GM21825 (cell line): ENCODE measurements at regions not wholly inside any gene's neighbourhood (a gene's known extent, or its start where the extent isn't known, plus 50 kb on each side); places are given as distances from the start of the nearest gene placed in this dataset.

Experiments used
- ATAC-seq: cut with Tn5 transposase; IDR thresholded peaks from one replicate; pipeline ENCODE4 v1.9.1; 2021; ENCODE audit warnings: mild to moderate bottlenecking, moderate library complexity; ENCODE audit not compliant: unreplicated experiment

GRCh38 chr10:24097751-24098207, 111.2 kb upstream of the KIAA1217 start:
- ATAC-seq = no peak

- no peak for ATAC-seq
Observed at GRCh38 chr10:24104895-24105294, 104.0 kb upstream of the KIAA1217 start.

DNA sequence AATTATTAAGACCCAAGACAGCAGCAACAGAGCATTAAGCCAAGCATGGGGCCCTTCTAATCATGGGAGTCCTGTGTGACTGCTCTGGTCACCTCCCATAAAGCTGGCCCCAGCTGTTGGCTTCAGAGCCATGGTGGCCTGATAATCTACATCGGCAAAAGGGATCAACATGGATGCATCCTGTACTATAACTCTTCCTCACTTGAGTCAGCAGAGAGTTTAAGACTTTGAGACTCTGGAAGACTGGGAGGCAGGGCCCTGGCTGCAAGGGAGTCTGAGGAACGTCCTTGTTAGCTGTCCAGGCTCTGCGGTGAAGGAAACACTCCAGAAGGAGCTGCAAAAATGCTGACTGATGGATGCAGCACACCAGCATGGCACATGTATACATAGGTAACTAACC, 95.0 kb upstream of the KIAA1217 start:
- no peak for ATAC-seq

- ATAC-seq = no peak
Observed at GRCh38 chr10:24114556-24114955, 94.4 kb upstream of the KIAA1217 start.

DNA sequence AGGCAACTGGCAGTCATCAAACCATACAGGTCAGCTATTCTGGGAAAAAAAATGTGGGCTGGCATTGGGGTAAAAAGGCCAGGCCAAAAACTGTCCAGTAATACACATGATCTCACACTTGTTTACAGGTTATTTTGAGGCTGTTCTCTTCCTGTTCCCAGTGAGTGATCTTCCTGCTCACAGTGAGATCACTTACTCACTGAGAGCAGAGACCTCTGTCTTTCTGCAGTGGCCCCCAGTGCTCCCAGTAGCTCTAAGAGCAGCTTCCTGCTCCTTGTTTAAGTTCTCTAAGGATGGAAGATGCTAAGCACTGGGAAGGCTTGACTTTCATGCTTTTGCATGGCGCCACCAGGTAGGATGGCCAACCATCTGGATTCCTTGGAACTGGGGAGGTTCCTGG, 93.5 kb upstream of the KIAA1217 start:
- ATAC-seq = no peak

DNA sequence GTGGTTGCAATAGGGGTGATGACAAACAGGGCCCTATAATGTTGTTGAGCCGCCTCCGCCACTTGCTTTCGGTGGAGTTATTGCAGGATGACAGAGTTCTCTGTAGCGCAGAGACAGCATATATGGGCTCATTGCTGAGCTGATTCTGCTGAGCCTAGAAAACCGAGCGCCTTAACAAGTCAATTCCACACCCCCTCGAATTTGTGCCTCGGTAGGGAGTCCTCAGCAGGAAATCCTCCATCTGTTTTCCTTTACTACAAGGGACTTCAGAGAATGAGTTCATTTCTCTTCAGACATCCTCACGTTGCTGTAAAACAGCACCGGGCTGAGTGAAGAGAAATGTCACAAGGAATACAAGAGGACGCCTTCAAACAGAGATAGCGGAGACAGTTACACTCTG, 90.7 kb upstream of the KIAA1217 start:
- no peak for ATAC-seq

- no peak for ATAC-seq
Observed at GRCh38 chr10:24119896-24120295, 89.0 kb upstream of the KIAA1217 start.

DNA sequence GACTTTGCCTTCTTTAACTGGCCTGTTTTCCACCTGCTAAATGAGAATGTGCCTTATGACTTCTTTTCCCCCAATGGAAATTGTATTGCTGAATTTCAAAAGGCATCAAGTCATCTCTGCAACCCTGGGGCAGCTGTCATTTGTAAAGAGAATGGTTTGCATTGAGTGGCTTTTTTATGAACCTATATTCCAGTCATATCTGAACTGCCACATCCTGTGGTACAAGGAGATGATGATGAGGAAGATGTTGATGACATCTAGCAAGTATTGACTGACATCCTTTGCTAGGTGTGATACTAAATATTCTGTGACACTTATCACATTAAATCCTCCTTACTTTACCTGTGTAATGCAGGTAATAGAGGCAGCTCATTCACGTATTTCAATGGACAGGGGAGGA, 88.3 kb upstream of the KIAA1217 start:
- no peak for ATAC-seq

DNA sequence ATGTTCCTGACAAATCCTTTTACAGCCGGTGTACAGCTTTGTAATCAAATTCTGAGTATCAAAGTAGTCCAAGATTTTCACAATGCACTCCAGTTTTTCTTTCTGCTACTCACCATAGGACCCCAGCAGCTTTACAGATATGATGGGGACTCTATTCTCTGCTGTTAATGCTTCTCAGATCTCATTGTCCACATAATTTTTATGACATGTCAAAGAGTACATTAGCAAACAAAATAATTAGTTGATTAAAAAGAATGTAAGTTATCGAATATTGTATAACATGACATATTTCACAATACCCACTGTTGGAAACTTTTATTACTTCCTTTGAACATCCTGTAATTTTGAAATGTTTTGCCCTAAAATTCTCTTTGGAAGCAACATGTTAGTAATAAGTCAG, 81.4 kb upstream of the KIAA1217 start:
- ATAC-seq = no peak

GRCh38 chr10:24128066-24128730, 80.7 kb upstream of the KIAA1217 start:
- no peak for ATAC-seq

DNA sequence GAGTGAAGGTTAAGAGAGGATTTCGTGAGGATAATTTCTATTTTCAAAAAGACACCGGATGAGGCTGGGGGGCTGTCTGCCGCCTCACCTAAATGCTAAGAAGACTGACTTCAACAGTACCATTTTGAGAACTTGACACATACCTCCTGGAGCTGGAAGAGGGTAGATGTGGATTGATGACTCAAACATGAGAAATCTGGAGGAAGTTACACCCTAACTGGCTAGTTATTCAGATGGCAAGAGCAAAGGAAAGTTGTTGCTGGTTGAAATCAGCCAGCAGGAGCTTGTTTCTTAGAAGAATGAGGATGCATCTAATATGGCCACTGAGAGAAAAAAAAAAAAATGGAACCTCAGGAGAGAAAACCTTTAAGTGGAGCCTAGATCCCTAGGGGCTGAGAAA, 76.2 kb upstream of the KIAA1217 start:
- no peak for ATAC-seq

DNA sequence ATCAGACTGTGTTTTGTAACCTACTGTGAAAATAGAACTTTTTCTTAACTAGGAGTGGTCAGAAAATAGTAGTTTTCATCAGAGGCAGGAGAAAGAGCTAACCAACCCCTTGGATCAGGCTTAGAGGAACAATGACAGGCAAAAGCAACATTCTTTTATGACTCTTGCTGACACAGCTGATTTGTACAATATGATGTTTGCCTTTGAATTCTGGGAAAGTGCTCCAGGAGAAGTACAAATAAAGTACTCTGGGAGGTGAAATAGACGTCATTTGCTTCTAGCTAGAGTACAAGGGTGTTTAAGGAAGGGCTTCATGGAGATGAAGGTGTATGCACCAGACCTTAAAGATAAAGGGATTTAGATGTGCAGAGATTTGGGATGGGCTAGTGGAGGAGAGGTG, 75.1 kb upstream of the KIAA1217 start:
- no peak for ATAC-seq

DNA sequence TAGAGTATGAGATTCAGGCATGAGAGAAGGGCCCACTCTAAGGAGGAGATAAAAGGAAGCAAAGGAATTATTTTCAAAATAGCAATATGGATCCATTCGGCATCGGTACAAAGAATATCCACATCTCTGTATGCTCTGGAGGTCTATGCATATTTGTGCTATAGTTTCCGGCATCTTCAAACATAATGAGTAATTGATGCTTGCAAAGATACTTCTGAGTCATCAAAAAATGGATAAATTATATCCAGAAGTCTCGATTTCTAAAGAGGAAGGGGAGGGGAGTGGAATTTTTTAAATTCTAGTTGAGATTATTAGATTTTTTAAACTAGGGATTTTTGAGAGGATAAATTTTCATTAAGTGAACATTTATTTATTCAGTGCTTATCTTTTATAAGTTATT, 72.9 kb upstream of the KIAA1217 start:
- no peak for ATAC-seq

DNA sequence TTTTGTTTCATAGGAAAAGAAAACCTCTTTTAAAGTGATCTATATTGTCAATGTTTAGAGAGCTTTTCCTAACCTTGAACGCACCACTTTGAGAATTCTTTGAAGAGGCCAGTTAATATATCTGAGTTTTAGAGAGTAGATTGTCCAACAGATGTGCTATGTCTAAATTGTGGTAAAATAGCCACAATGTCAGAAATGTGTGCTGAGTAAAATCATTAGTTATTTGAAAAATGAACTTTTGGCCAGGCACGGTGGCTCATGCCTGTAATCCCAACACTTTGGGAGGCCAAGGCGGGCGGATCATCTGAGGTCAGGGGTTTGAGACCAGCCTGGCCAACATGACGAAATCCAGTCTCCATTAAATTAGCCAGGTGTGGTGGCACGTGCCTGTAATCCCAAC, 61.6 kb upstream of the KIAA1217 start:
- ATAC-seq = no peak

- ATAC-seq = no peak
Observed at GRCh38 chr10:24149640-24150039, 59.3 kb upstream of the KIAA1217 start.

DNA sequence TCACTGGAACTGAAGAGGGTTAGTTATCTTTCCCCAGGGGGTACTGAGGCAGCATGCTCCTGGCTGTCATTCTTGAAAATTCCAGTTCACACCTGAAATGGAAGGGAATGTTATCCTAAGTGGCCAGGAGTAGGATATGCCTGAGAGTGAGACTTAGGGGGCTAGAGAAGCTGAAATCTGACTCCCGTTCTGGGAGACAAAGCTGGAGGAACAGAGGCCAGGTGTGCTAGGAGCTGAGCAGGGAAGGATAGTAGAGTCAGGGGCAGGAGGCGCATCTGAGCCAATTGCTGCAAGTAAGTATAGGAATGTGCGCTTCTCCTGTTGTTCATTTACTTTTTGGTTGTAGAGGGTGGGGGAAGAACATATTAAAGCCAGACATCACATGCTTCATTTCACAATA, 58.1 kb upstream of the KIAA1217 start:
- no peak for ATAC-seq

DNA sequence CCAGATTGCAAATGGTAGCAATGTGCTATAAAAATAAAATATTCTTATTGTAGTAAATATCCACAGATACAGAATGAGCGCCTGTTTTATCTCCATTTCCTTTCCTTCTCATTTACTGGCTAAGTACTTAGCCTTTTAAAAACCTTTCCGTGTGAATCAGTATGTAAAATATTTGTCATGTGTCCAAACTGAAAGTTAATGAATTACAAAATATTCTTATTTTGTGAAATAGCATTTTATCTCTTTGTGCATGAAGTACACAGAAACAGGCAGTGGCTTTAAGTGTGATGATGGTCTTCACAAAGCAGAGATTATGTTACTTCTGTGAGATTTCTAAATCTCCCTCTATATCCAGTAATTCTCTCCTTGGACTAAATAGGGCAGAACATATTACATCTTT, 56.7 kb upstream of the KIAA1217 start:
- ATAC-seq = no peak

DNA sequence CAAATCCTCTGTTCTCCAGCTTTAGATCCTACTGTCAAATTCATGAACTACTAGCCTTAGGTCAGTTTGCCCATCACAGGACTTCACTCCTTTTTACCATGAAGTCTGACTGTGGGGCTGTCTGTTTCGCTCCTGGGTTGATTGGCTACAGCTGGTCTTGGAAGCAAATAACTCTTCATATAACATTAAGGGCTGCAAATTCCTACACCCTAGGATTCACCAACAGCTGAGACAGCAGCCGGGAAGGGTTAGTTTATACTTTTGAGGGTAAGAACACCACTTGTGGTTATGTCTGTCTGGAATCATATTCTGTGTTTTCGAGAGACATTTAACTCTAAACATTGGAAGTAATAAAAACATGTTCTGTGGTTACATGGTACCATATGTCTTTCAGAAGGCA, 55.9 kb upstream of the KIAA1217 start:
- ATAC-seq = no peak

GRCh38 chr10:24153537-24153936, 55.4 kb upstream of the KIAA1217 start:
- no peak for ATAC-seq

DNA sequence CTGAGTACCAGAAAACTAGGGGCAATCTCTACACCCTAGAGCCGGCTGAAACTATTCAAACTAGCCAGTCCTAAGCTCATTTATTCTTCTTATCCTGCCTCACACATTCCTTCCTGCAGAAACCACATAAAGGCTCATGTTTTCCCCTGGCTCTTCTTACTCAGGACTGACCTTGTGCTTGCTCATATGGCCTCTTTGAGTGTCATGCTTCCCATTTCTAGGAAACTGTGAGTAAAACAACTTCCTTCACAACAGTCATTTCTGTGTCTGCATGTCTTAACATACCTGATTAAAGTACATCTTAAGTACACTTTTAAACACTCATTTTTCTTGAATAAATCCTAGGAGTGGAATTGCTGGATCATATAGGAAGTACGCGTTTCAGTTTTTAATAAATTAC, 52.3 kb upstream of the KIAA1217 start:
- ATAC-seq = no peak

- ATAC-seq = no peak
Observed at GRCh38 chr10:24157567-24157966, 51.4 kb upstream of the KIAA1217 start.
